ENCODE measurements at regions not wholly inside any gene's neighbourhood (a gene's known extent, or its start where the extent isn't known, plus 50 kb on each side); places are given as distances from the start of the nearest gene placed in this dataset.
"Not testable (repeated sequence)": the region's sequence is repeated elsewhere in the genome, so short reads cannot be mapped to it uniquely, and the experiment has no call there.

GRCh38 chr7:155394413-155394812 lies 63.5 kb upstream of the EN2 start:
- H3K4me2 ChIP-seq (ENCODE audit: low read depth, low read length): no peak overlapping the region
- no peaks in the 10 kb centered on the region for H3F3A ChIP-seq (ENCODE audit: insufficient read depth, low read length)
- peaks cover 74% of the 10 kb centered on the region for H3K27me3 ChIP-seq (replicated peaks; ENCODE audit: insufficient read depth, low read length)
- no peaks in the 10 kb centered on the region for H4K20me1 ChIP-seq (ENCODE audit: insufficient read depth, low read length)
- no peak overlapping the region for H3K9ac ChIP-seq (ENCODE audit: low read length)
- H3K79me2 ChIP-seq (ENCODE audit: low read length): no peaks in the 10 kb centered on the region
- H3K36me3 ChIP-seq (replicated peaks; ENCODE audit: insufficient read depth, low read length): no peaks in the 10 kb centered on the region
- H3K27ac ChIP-seq (ENCODE audit: low read length): no peak overlapping the region
- DNase-seq: no peak
- no peaks in the 10 kb centered on the region for H3K4me1 ChIP-seq (ENCODE audit: low read length)
- no peak for TF ChIP-seq EZH2phosphoT487 (IDR thresholded peaks at IDR 0.05; ENCODE audit: low read length)
- TF ChIP-seq CTCF (IDR thresholded peaks at IDR 0.05; ENCODE audit: low read length): no peak
- no peak for TF ChIP-seq EZH2 (optimal IDR thresholded peaks at IDR 0.05; ENCODE audit: low read depth, low read length)
- H3K4me3 ChIP-seq (ENCODE audit: low read length): no peak overlapping the region
- no peaks in the 10 kb centered on the region for H3K9me2 ChIP-seq (replicated peaks; ENCODE audit: insufficient read depth, low read length)
- H2AFZ ChIP-seq (ENCODE audit: low read length): no peak overlapping the region
- no peaks in the 10 kb centered on the region for H3K9me3 ChIP-seq (replicated peaks; ENCODE audit: insufficient read depth, low read length)

- TF ChIP-seq CTCF (IDR thresholded peaks at IDR 0.05; ENCODE audit: low read length) (no peak), EZH2phosphoT487 (IDR thresholded peaks at IDR 0.05; ENCODE audit: low read length) (no peak), EZH2 (optimal IDR thresholded peaks at IDR 0.05; ENCODE audit: low read depth, low read length) (no peak)
Observed at GRCh38 chr7:155395176-155395797, 62.6 kb upstream of the EN2 start.

GRCh38 chr7:155396661-155397060 lies 61.3 kb upstream of the EN2 start:
- H3K79me2 ChIP-seq (ENCODE audit: low read length): no peaks in the 10 kb centered on the region
- H3K9ac ChIP-seq (ENCODE audit: low read length): no peak overlapping the region
- TF ChIP-seq CTCF (IDR thresholded peaks at IDR 0.05; ENCODE audit: low read length): no peak
- no peak for TF ChIP-seq EZH2phosphoT487 (IDR thresholded peaks at IDR 0.05; ENCODE audit: low read length)
- no peak for TF ChIP-seq EZH2 (optimal IDR thresholded peaks at IDR 0.05; ENCODE audit: low read depth, low read length)
- H3K4me2 ChIP-seq (ENCODE audit: low read depth, low read length): no peak overlapping the region
- no peaks in the 10 kb centered on the region for H3K36me3 ChIP-seq (replicated peaks; ENCODE audit: insufficient read depth, low read length)
- no peak overlapping the region for H2AFZ ChIP-seq (ENCODE audit: low read length)
- DNase-seq: no peak
- no peaks in the 10 kb centered on the region for H3F3A ChIP-seq (ENCODE audit: insufficient read depth, low read length)
- no peak overlapping the region for H3K4me3 ChIP-seq (ENCODE audit: low read length)
- H3K27me3 ChIP-seq (replicated peaks; ENCODE audit: insufficient read depth, low read length): peaks cover 74% of the 10 kb centered on the region
- H3K4me1 ChIP-seq (ENCODE audit: low read length): no peaks in the 10 kb centered on the region
- no peaks in the 10 kb centered on the region for H3K9me2 ChIP-seq (replicated peaks; ENCODE audit: insufficient read depth, low read length)
- H3K9me3 ChIP-seq (replicated peaks; ENCODE audit: insufficient read depth, low read length): no peaks in the 10 kb centered on the region
- H3K27ac ChIP-seq (ENCODE audit: low read length): no peak overlapping the region
- no peaks in the 10 kb centered on the region for H4K20me1 ChIP-seq (ENCODE audit: insufficient read depth, low read length)

More at GRCh38 chr7:155395176-155395797, 62.6 kb upstream of the EN2 start:
- DNase-seq: no peak
- Histone ChIP-seq H3K27ac (ENCODE audit: low read length) (no peak overlapping the region), H2AFZ (ENCODE audit: low read length) (no peak overlapping the region), H3K9ac (ENCODE audit: low read length) (no peak overlapping the region), H3K4me1 (ENCODE audit: low read length) (no peaks in the 10 kb centered on the region), H3K36me3 (replicated peaks; ENCODE audit: insufficient read depth, low read length) (no peaks in the 10 kb centered on the region), H4K20me1 (ENCODE audit: insufficient read depth, low read length) (no peaks in the 10 kb centered on the region), H3K9me2 (replicated peaks; ENCODE audit: insufficient read depth, low read length) (no peaks in the 10 kb centered on the region), H3K4me3 (ENCODE audit: low read length) (no peak overlapping the region), H3K27me3 (replicated peaks; ENCODE audit: insufficient read depth, low read length) (peaks cover 74% of the 10 kb centered on the region), H3K79me2 (ENCODE audit: low read length) (no peaks in the 10 kb centered on the region), H3K9me3 (replicated peaks; ENCODE audit: insufficient read depth, low read length) (no peaks in the 10 kb centered on the region), H3K4me2 (ENCODE audit: low read depth, low read length) (no peak overlapping the region), H3F3A (ENCODE audit: insufficient read depth, low read length) (no peaks in the 10 kb centered on the region)

GRCh38 chr7:155397758-155398714 lies 59.9 kb upstream of the EN2 start:
- not testable (repeated sequence) for H3K27ac ChIP-seq (ENCODE audit: low read length); H2AFZ ChIP-seq (ENCODE audit: low read length); DNase-seq; H3F3A ChIP-seq (ENCODE audit: insufficient read depth, low read length); H3K79me2 ChIP-seq (ENCODE audit: low read length); H3K9ac ChIP-seq (ENCODE audit: low read length); H4K20me1 ChIP-seq (ENCODE audit: insufficient read depth, low read length); H3K36me3 ChIP-seq (replicated peaks; ENCODE audit: insufficient read depth, low read length); H3K4me3 ChIP-seq (ENCODE audit: low read length); H3K9me3 ChIP-seq (replicated peaks; ENCODE audit: insufficient read depth, low read length); H3K4me1 ChIP-seq (ENCODE audit: low read length); H3K9me2 ChIP-seq (replicated peaks; ENCODE audit: insufficient read depth, low read length); H3K4me2 ChIP-seq (ENCODE audit: low read depth, low read length)
- H3K27me3 ChIP-seq (replicated peaks; ENCODE audit: insufficient read depth, low read length): peaks cover 72% of the 10 kb centered on the region

Data from MM.1S (cell line).